GM19238 (cell line): ENCODE measurements at regions not wholly inside any gene's neighbourhood (a gene's known extent, or its start where the extent isn't known, plus 50 kb on each side); places are given as distances from the start of the nearest gene placed in this dataset.

Experiments
- DNase-seq: peaks from one replicate; pipeline ENCODE4 v3.0.0; 2011; ENCODE audit warnings: low spot score; ENCODE audit not compliant: insufficient read length

DNA sequence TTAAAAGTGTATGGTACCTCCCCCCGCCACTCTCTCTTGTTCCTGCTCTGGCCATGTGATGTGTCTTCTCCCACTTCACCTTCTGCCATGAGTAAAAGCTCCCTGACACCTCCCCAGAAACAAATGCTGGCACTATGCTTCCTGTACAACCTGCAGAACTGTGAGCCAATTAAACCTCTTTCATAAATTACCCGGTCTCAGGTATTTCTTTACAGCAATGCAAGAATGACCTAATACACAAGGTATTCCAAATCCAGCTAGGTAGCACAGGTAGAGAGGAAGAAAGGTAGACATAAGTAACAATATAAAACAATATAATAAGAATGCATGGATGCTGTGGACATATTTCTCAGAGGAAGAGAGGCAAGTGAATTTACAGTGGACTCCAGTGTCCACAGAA is 394.1 kb upstream of the ARID1B start:
- DNase-seq: no peak

DNA sequence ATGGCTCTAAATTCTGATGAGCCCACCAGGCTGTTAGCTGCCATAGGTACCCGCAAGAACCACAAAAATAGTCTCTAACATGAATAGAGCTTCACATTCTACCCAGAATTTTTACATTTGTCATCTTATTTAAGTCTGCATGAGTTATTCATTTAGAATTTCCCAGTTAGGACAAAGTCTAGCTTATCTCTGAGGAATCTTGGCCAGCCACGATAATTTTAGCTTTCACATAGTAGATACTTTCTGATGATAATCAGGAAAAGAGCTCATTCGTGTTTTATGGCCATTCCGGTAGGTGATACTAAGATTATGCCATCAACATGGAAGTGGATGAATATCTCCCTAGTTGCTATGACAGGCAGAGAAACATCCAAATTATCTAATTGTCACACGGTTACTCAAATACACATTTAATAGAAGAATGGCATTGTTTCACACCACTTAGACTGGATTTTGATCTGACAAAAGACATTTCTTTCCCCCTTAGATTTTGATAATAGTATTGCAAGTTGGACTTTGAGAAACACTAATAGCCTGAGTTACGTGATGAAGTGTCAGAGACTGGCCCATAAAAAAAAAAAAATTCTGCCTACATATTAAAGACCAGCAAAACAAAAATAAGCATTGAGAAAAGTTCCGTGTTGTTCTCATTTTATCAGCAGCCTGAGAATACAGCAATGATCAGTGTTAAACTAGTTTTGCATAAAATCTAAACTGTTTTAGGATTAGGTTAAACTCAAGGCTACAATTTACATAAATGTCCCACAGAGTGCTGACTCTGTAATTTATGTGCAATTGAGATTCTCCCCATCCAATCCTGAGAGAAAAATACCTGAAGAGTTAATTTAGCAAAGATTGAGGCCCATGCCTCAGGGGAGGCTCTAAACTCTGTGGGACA is 397.5 kb upstream of the ARID1B start:
- DNase-seq: no peak

DNA sequence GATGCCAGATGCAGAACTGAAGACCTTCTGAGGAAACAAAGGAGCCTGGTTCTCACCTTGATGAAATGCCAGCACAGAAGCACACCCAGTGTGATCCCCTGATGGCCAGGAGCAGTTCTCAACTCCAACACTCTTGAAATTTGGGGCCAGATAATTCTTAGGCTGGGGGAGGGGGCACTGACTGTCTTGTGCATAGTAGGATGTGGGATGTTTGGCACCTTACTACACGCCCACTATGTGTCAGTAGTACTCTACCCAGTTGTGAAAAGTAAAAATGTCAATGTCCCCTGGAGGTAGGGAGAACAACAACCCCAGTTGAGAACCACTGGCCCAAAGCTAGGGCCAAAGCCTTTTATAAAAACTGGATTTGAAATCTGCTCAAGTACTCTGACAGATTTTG is 398.3 kb upstream of the ARID1B start:
- DNase-seq: no peak

DNA sequence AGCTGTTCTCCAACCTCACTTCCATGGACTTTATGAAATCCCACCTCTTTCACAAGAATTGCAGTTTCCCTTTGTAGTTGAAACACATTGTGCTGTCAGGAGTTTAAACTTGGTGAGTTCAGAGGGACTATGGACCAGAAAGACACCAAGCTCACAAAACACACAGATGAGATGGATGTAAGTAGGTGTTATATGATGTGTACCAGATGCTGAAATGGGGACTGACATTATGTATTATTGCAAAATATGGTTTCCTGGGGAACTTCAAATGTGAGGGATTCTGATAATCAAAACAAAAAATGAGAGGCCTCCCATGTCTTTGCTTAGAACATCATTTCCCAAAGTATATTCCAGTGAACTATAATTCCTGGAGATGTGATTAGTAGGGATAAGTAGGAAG is 401.1 kb upstream of the ARID1B start:
- no peak for DNase-seq

DNA sequence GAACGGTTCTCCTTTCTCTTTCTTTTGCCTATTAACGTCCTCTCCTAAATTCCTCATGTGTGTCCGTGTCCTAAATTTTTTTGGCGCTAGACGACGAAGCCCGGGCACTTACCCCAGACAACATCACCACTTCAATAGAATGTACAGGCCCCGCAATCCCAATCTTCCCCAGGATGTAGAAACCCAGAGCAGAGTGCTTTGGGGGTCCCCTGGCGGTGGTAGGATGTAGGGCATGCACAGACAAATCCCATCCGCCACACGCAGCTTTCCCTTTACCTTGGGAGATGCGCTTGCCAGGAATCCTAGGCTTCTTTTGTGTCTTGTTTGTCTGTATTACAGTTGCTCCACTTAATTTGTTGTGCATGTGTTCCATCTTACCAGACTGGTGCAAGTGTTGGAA is 417.3 kb upstream of the ARID1B start:
- no peak for DNase-seq

DNA sequence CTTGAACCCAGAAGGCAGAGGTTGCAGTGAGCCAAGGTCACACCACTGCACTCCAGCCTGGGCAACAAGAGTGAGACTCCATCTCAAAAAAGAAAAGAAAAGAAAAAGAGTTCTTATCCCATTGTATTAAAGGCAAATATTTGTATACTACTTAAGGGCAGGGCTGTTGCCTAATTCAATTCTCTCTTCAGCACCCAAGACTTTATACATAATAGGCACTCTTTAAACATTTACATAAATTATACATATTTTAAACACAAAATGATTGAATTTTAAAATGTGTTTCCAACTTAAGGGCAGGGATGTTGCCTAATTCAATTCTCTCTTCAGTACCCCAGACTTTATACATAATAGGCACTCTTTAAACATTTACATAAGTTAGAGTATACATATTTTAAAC is 424.3 kb upstream of the ARID1B start:
- no peak for DNase-seq

DNA sequence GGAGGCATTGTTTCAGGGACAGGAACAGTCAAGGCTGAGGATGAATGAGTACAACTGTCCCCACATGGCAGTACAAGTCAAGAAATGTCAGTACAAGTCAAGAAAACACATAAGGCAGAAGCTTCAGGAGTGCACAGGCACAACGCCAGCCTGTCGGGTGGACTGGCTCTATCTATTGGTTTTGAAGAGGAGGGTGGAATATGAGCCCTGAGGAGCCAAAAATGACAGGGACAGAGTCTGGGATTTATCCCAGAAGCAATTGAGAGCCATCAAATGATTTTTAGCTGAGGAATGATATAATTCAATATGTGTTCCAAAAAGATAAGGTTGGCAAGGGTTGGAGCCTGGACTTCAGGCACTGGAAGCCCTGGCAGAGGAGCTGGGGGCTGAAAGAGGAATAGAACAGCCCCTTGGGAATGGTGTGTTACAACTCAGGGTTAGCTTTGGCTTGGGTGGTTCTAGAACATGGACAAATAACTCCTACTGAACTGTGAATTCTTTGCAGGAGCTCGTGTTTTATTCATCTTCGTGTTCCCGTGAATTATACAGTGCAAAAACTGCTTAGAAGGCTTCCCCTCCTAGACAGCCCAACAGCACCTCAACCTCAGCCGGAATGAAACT is 425.7 kb upstream of the ARID1B start:
- no peak for DNase-seq

DNA sequence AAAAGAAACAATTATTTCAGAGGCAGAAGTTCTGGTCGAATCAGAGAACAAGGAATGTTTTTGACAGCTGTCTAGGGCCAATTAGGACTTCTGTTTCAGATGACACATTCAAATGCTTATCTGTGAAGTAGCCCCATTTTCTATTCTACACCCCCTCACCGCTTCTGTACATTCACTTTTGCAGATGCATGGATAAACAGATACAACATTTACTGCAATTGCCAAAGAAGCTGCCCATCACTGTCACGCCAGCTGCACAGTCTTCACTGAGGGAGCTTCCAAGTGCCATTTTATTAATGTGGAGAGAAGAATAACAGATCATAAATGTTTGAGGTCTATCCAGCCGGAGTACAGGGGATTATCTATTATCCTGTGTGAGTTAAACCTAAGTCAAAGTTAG is 426.8 kb upstream of the ARID1B start:
- DNase-seq: no peak

DNA sequence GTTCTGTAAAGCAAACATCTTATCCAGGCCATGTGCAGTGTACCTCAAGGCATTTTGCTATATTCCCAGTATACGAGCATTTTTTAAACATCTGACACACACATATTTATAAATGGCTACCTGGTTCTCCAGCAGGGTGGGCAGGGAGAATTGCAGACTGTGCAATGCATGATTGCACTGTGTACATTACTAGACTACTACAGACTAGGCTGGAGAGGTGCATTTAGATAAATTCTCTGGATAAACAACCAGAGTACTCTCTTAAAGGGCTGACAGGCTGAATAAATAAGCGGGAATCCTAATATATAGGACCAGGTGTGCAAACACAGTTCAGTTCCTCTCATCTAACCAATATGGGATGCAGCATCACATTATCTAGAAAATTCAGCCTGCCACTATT is 428.3 kb upstream of the ARID1B start:
- no peak for DNase-seq

DNA sequence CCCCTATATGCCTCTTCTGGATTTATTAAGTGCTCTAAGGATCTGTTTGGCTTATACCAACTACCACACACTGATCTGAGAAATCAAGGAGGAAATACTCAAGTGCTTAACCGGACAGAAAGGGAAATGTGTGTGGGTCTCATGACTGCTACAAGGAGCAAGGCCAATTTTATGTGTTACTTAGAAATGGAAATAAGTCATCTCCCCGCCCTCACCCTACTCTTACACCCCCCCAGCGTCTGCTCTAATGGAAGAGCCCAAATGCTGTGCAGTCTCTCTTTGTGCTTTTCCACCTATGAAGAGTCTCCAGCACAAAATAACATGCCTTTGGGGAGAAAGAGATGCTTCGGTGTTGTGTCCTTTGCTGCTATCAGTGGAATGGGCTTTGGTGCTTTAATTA is 428.8 kb upstream of the ARID1B start:
- DNase-seq: no peak

DNA sequence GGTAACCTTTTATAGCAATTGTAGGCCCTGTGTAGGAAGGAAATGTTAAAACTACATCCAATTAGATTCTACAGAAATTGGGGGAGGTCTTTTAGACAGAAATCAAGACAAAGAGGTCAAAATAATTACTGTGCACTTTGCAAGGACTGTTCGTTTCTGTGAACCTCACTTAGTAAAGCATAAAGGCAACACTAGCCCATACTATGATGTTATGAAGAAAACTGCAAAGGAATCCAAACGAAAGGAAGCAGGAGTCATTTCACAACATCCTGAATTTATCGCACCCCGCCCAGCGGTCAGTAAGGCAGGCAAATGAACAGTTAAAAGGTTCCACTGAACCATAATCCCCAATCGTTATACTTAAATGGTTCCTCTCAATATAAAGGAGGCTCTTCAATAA is 429.5 kb upstream of the ARID1B start:
- no peak for DNase-seq

DNA sequence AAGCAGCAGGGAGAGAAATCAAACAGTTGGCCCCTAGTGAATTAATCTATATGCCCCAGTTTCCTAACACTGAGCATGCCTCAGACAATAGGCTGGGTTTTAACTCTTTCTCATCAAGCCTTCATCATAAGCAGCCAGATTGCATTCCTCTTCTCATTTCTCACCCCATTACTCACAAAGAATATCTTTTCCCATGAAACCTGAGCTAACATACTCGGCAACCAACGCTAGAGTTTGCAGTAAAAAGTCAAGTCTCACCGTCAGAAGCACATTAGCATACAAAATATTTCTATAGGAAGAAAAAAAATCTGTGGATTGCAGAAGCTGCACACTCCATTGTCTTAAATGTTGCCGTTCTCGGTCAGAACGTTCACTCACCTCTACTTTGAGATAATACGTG is 429.9 kb upstream of the ARID1B start:
- no peak for DNase-seq

DNA sequence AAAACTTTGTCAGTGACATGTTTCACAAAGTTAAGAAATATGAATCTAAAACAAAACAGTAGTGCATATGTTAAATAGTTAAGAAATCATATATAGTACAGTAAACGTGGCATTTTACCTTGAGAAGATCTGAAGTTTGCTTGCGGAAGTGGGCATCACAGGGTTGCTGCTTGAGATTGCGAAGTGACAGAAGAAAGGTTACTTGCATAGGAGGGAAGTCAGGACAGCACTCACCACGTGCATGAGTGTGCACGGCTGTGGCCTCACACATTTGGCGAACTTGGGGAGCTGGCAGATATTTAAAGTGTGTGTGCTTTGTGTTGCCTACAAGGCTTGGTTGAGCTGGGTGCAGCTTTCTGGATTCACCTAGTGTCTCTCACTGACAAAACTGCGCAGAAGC is 431.5 kb upstream of the ARID1B start:
- no peak for DNase-seq

DNA sequence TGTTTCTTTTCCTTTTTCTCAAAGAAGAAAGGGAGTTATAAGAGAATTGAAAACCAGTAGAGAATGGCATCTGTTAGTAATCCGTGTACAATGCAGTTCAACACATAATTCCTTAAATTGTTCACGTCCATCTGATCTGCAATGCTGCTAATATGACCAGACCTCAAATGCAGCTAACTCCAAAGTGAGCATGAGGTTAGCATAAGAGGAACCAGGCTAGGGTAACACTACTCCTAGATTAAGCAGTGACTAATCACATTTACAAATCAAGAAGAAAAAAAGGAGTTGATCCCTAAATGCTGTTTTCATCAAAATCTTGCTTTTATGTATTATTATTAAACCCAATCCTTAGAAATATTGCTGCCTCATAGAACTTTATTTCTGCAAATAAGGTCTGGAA is 432.7 kb upstream of the ARID1B start:
- DNase-seq: no peak

DNA sequence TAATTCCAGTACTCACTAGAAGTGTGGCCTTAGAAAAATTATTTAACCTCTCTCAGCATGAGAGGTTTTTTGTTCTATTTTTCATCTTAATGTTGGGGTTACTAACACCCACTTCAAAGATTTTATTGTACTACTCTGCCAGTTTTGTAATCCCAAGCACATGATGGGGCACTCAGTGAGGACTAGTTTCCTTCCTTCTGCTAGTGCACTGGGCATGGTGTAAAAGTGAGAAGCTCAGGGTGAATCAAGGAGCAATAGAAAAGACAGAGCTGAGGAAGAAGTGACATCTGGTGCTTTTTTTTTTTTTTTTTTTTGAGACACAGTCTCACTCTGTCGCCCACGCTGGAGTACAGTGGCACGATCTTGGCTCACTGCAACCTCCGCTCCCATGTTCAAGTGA is 439.4 kb upstream of the ARID1B start:
- DNase-seq: no peak

DNA sequence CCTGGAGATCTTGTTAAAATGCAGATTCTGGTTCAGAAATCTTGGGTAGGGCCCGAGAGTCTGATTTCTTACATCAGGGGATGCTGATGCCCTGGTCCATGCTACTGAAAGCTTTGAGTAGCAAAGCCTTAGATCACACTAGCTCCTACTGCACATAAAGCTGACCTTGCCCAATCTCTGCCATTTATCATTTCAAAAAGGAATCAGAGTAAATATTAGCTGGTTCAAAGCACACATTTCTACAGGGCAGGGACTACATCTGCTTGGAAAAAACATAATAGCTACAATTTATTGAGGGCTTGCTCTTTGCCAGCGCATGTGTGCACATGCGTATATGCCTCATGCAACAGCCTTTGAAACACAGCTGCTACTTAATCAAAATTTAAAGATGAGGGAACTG is 440.4 kb upstream of the ARID1B start:
- no peak for DNase-seq

DNA sequence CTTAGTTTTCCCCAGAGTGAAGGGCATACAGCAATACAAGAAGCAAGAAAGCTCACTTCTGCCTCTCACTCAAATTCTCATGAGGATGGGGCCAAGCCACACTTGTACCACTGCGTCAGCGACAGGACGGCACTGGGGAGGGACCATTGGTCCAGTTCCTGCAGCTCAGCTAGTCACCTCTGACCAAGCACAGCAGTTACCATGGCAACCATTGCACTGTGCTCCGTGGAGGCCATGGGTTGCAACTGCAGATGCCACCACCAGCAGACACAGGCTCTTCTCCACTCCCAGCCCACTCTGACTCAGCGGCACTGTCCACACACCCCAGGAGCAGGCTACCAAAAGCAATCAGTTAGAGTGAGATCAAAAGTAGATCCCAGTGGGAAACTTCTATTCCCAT is 441.1 kb upstream of the ARID1B start:
- no peak for DNase-seq

DNA sequence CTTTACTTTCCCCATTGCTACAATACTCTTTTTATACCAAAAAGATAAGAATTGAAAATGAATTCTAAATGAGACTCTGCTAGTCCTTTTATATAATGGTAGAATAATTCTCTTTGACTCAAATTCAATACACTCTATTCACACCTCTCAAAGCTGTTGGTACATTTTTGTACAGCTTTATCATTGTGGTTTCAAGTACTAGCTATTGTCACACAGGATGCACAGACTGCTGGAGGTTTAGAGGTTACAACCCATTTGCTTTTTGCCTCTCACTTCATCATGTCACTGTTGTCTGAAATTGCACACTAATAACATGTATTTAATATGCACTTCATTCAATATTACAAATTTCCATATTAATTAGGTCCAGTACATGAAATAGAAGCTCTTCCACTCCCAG is 442.2 kb upstream of the ARID1B start:
- DNase-seq: no peak

DNA sequence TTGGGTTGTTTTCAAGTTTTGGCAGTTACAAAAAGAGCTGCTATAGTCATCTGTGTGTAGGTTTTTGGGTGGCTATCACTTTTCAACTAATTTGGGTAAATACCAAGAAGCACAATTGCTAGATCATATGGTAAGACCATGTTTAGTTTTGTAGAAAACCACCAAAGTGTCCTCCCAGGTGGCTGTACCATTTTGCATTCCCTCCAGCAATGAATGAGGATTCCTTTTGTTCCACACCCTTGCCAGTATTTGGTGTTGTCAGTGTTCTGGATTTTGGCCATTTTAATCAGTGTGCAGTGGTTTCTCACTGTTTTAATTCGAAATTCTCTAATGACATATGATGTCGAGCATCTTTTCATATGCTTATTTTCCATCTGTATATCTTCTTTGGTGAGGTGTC is 457.5 kb upstream of the ARID1B start:
- DNase-seq: no peak

DNA sequence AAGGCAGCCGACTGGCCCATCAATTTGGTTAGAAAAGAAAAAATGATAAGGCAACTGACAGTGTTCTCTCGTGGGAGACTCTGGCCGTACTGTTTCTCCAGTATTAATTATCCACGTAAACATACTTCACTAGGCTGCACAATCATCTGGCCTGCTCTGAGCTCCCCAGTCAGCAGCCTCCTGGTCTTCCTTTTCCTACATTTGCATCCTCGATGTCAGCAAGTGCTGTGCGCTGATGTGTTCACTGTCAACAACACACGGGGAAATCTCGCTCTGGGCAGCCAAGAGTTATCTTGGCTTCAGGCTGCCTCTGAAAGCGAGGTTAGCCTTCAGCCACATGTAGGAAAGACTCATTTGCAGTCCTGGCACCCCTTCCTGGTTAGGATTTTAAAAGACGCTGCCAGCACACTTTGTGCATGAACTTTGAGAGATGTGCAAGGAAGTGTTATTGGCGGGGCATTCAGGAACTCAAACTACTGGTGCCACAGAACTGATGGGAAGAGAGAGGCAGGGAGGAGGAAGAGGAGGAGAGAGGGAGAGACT is 460.5 kb upstream of the ARID1B start:
- DNase-seq: no peak

DNA sequence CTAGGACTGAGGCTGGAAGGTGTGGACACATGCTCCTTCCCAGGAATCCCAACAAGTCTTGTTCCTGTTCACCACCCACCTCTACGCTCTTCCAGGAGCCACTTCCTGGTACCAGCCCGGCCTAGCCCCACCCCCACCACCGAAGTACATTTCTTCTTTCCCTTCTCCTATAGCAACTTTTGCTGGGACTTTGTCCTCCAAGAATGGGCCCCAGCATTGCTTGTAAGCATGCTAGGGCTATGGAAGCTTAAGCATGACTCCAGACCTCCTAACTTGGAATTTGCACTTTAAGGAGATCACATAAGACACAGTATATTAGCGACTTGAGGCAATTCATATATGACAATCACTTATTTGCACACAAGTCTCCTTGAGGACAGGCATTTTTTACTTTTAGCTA is 462.0 kb upstream of the ARID1B start:
- DNase-seq: no peak

DNA sequence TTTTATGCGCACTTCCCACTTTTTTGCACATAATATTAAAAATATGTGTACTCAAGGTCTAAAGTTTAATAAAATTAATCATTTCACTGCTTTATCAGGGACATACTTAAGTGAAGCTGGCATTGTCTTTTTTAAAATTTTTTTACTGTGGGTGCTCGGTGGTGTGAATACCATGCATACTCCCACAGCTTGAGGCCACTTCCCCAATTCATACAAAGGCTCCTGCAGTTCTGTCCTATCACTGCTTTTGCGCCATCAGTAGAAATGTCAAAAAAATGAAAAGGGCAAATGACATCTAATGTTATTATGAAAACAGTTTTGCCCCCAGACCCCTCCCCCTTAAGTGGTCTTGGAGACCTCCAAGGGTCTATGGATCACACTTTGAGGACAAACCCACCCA is 464.1 kb upstream of the ARID1B start:
- no peak for DNase-seq

DNA sequence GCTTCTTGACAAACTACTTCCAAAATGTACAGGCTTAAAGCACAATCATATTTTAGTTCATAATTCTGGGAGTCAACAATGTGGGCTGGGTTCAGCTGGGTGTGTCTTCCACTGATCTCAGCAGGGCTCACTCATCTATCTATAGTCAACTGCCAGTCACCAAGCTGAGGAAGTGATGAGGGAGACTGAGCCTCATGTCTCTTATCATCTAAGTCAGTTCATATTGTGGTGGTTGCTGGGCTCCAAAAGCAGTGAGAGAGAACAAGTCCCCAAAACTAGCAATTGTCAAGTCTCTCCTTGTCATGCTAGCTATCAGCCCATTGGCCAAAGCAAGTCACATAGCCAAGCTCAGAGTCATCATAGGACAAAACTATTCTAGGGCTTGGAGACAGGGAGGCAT is 465.9 kb upstream of the ARID1B start:
- DNase-seq: no peak
